ENCODE measurements at regions not wholly inside any gene's neighbourhood (a gene's known extent, or its start where the extent isn't known, plus 50 kb on each side); places are given as distances from the start of the nearest gene placed in this dataset.

- TF ChIP-seq POLR2AphosphoS5 (IDR thresholded peaks at IDR 0.05; ENCODE audit: low read depth) = no peak
- no peak overlapping the region for H3K4me3 ChIP-seq (replicated peaks; ENCODE audit: insufficient read depth, low read length)
- no peaks in the 10 kb centered on the region for H3K27me3 ChIP-seq (ENCODE audit: insufficient read depth, poor library complexity, severe bottlenecking)
- no peak for DNase-seq (ENCODE audit: low read depth in 1 of 2, low spot score in 1 of 2)
- no peak overlapping the region for H3K27ac ChIP-seq (replicated peaks)
Observed at GRCh38 chr5:92337772-92338234, 954.7 kb upstream of the ARRDC3 start.

GRCh38 chr5:92332039-92332438, 948.9 kb upstream of the ARRDC3 start:
- no peak overlapping the region for H3K4me3 ChIP-seq (replicated peaks; ENCODE audit: insufficient read depth, low read length)
- TF ChIP-seq, protein P1, sequence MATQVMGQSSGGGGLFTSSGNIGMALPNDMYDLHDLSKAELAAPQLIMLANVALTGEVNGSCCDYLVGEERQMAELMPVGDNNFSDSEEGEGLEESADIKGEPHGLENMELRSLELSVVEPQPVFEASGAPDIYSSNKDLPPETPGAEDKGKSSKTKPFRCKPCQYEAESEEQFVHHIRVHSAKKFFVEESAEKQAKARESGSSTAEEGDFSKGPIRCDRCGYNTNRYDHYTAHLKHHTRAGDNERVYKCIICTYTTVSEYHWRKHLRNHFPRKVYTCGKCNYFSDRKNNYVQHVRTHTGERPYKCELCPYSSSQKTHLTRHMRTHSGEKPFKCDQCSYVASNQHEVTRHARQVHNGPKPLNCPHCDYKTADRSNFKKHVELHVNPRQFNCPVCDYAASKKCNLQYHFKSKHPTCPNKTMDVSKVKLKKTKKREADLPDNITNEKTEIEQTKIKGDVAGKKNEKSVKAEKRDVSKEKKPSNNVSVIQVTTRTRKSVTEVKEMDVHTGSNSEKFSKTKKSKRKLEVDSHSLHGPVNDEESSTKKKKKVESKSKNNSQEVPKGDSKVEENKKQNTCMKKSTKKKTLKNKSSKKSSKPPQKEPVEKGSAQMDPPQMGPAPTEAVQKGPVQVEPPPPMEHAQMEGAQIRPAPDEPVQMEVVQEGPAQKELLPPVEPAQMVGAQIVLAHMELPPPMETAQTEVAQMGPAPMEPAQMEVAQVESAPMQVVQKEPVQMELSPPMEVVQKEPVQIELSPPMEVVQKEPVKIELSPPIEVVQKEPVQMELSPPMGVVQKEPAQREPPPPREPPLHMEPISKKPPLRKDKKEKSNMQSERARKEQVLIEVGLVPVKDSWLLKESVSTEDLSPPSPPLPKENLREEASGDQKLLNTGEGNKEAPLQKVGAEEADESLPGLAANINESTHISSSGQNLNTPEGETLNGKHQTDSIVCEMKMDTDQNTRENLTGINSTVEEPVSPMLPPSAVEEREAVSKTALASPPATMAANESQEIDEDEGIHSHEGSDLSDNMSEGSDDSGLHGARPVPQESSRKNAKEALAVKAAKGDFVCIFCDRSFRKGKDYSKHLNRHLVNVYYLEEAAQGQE (IDR thresholded peaks at IDR 0.05; ENCODE audit: insufficient replicate concordance, low read depth) = no peak
- TF ChIP-seq, protein P2, sequence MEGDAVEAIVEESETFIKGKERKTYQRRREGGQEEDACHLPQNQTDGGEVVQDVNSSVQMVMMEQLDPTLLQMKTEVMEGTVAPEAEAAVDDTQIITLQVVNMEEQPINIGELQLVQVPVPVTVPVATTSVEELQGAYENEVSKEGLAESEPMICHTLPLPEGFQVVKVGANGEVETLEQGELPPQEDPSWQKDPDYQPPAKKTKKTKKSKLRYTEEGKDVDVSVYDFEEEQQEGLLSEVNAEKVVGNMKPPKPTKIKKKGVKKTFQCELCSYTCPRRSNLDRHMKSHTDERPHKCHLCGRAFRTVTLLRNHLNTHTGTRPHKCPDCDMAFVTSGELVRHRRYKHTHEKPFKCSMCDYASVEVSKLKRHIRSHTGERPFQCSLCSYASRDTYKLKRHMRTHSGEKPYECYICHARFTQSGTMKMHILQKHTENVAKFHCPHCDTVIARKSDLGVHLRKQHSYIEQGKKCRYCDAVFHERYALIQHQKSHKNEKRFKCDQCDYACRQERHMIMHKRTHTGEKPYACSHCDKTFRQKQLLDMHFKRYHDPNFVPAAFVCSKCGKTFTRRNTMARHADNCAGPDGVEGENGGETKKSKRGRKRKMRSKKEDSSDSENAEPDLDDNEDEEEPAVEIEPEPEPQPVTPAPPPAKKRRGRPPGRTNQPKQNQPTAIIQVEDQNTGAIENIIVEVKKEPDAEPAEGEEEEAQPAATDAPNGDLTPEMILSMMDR (IDR thresholded peaks at IDR 0.05; ENCODE audit: insufficient read depth, low read length) = no peak
- TF ChIP-seq POLR2AphosphoS5 (IDR thresholded peaks at IDR 0.05; ENCODE audit: low read depth) (no peak), SPI1 (IDR thresholded peaks at IDR 0.05; ENCODE audit: borderline replicate concordance, low read depth) (no peak), GABPA (IDR thresholded peaks at IDR 0.05; ENCODE audit: low read depth) (no peak)
- H3K27ac ChIP-seq (replicated peaks) = no peak overlapping the region
- no peaks in the 10 kb centered on the region for H3K27me3 ChIP-seq (ENCODE audit: insufficient read depth, poor library complexity, severe bottlenecking)
- no peak for DNase-seq (ENCODE audit: low read depth in 1 of 2, low spot score in 1 of 2)

GRCh38 chr5:92330365-92330764, 947.2 kb upstream of the ARRDC3 start:
- no peak overlapping the region for H3K4me3 ChIP-seq (replicated peaks; ENCODE audit: insufficient read depth, low read length)

GRCh38 chr5:92329759-92330158, 946.6 kb upstream of the ARRDC3 start:
- H3K27me3 ChIP-seq (ENCODE audit: insufficient read depth, poor library complexity, severe bottlenecking) = no peaks in the 10 kb centered on the region
- TF ChIP-seq, protein P2 (IDR thresholded peaks at IDR 0.05; ENCODE audit: insufficient read depth, low read length) = no peak
- TF ChIP-seq GABPA (IDR thresholded peaks at IDR 0.05; ENCODE audit: low read depth) (no peak), SPI1 (IDR thresholded peaks at IDR 0.05; ENCODE audit: borderline replicate concordance, low read depth) (no peak), POLR2AphosphoS5 (IDR thresholded peaks at IDR 0.05; ENCODE audit: low read depth) (no peak)
- TF ChIP-seq, protein P1 (IDR thresholded peaks at IDR 0.05; ENCODE audit: insufficient replicate concordance, low read depth) = no peak
- no peak overlapping the region for H3K27ac ChIP-seq (replicated peaks)
- no peak overlapping the region for H3K4me3 ChIP-seq (replicated peaks; ENCODE audit: insufficient read depth, low read length)
- DNase-seq (ENCODE audit: low read depth in 1 of 2, low spot score in 1 of 2) = no peak

More at GRCh38 chr5:92330365-92330764, 947.2 kb upstream of the ARRDC3 start:
- no peak overlapping the region for H3K27ac ChIP-seq (replicated peaks)
- no peak for DNase-seq (ENCODE audit: low read depth in 1 of 2, low spot score in 1 of 2)
- no peaks in the 10 kb centered on the region for H3K27me3 ChIP-seq (ENCODE audit: insufficient read depth, poor library complexity, severe bottlenecking)
- no peak for TF ChIP-seq GABPA (IDR thresholded peaks at IDR 0.05; ENCODE audit: low read depth)
- no peak for TF ChIP-seq POLR2AphosphoS5 (IDR thresholded peaks at IDR 0.05; ENCODE audit: low read depth)
- TF ChIP-seq, protein P1 (IDR thresholded peaks at IDR 0.05; ENCODE audit: insufficient replicate concordance, low read depth) = no peak
- TF ChIP-seq, protein P2 (IDR thresholded peaks at IDR 0.05; ENCODE audit: insufficient read depth, low read length) = no peak
- TF ChIP-seq SPI1 (IDR thresholded peaks at IDR 0.05; ENCODE audit: borderline replicate concordance, low read depth) = no peak

Measured in HL-60 (cell line).